Fibroblast of skin of right quadriceps (primary cell): ENCODE measurements at regions not wholly inside any gene's neighbourhood (a gene's known extent, or its start where the extent isn't known, plus 50 kb on each side); places are given as distances from the start of the nearest gene placed in this dataset.
A peak's percentile ranks its signal among the peaks of the same experiment; 100 is the strongest.

Source experiments
- DNase-seq: peaks from one replicate; pipeline ENCODE4 v3.0.0-alpha.2; 2013

GRCh38 chr9:8262625-8263622 is 463.3 kb upstream of the DMAC1 start:
- peak; percentile 1 for DNase-seq

- no peak for DNase-seq
Observed at GRCh38 chr9:8261737-8262136, 462.2 kb upstream of the DMAC1 start.

- DNase-seq: no peak
Observed at GRCh38 chr9:8259028-8259427, 459.4 kb upstream of the DMAC1 start.

- no peak for DNase-seq
Observed at GRCh38 chr9:8256880-8257279, 457.3 kb upstream of the DMAC1 start.

GRCh38 chr9:8255850-8256249 is 456.3 kb upstream of the DMAC1 start:
- no peak for DNase-seq

- peak; percentile 31 for DNase-seq
Observed at GRCh38 chr9:8254541-8254940, 455.0 kb upstream of the DMAC1 start.

GRCh38 chr9:8252445-8252844 is 452.9 kb upstream of the DMAC1 start:
- no peak for DNase-seq

- no peak for DNase-seq
Observed at GRCh38 chr9:8251566-8251965, 452.0 kb upstream of the DMAC1 start.

GRCh38 chr9:8244505-8245092 is 445.0 kb upstream of the DMAC1 start:
- no peak for DNase-seq

GRCh38 chr9:8241201-8241600 is 441.6 kb upstream of the DMAC1 start:
- DNase-seq: no peak

- no peak for DNase-seq
Observed at GRCh38 chr9:8237096-8237495, 437.5 kb upstream of the DMAC1 start.

GRCh38 chr9:8235489-8235888 is 435.9 kb upstream of the DMAC1 start:
- DNase-seq: no peak

- DNase-seq: no peak
Observed at GRCh38 chr9:8234316-8234715, 434.7 kb upstream of the DMAC1 start.

- no peak for DNase-seq
Observed at GRCh38 chr9:8232726-8233125, 433.1 kb upstream of the DMAC1 start.

GRCh38 chr9:8229226-8229625 is 429.6 kb upstream of the DMAC1 start:
- DNase-seq: peak; percentile 42

GRCh38 chr9:8224381-8224801 is 424.8 kb upstream of the DMAC1 start:
- DNase-seq: peak; percentile 99

- no peak for DNase-seq
Observed at GRCh38 chr9:8223861-8224260, 424.3 kb upstream of the DMAC1 start.

GRCh38 chr9:8221462-8221861 is 421.9 kb upstream of the DMAC1 start:
- DNase-seq: no peak

GRCh38 chr9:8208465-8208864 is 408.9 kb upstream of the DMAC1 start:
- peak; percentile 77 for DNase-seq

GRCh38 chr9:8207596-8207995 is 408.0 kb upstream of the DMAC1 start:
- no peak for DNase-seq

- no peak for DNase-seq
Observed at GRCh38 chr9:8206720-8207119, 407.1 kb upstream of the DMAC1 start.

GRCh38 chr9:8205576-8205975 is 406.0 kb upstream of the DMAC1 start:
- peak; percentile 47 for DNase-seq

GRCh38 chr9:8189881-8190280 is 390.3 kb upstream of the DMAC1 start:
- no peak for DNase-seq

GRCh38 chr9:8188723-8189407 is 389.3 kb upstream of the DMAC1 start:
- peak; percentile 19 for DNase-seq
